HepG2 (cell line): ENCODE measurements at regions not wholly inside any gene's neighbourhood (a gene's known extent, or its start where the extent isn't known, plus 50 kb on each side); places are given as distances from the start of the nearest gene placed in this dataset.

Source experiments
- ATAC-seq: fragments of 200-7000 bp; cut with Tn5 transposase; 3 replicates; pipeline ENCODE4 v1.9.1; 2020; ENCODE audit warnings: mild to moderate bottlenecking, moderate library complexity
- BruUV-seq: library from RNA; stranded (reverse); fragments of 400-500 nt; replicated peaks from 2 replicates; lab custom pipeline; 2021; lab: Mats Ljungman, UMichigan
- CTCF ChIA-PET: fragments of 300-600 bp; formaldehyde crosslinking; extraction: SDS; loops from one replicate; lab custom pipeline; 2021; ENCODE audit warnings: low total read pairs, inconsistent platforms, low intra/inter-chr PET ratio; lab: Yijun Ruan, JAX
- POLR2A ChIA-PET: fragments of 350-600 bp; sonication (Branson Sonifier 250); formaldehyde crosslinking; loops from one replicate; lab custom pipeline; 2020; ENCODE audit warnings: antibody characterized with exemption, inconsistent platforms; lab: Yijun Ruan, JAX
- DNase-seq: peaks from one replicate; pipeline ENCODE4 v3.0.0-alpha.2; 2015; ENCODE audit warnings: low spot score
- FAIRE-seq: peaks from 3 replicates; lab custom pipeline; 2011; peaks lifted over from hg19 to GRCh38; lab: Jason Lieb, UNC
- H2AFZ ChIP-seq: one replicate; pipeline ENCODE4 v1.6.1; 2011; ENCODE audit warnings: low read length, inconsistent platforms
- H3K27ac ChIP-seq: fragments of 300-600 bp; 3 replicates; pipeline ENCODE4 v1.8.0; 2011; ENCODE audit warnings: mixed run types, mild to moderate bottlenecking, mixed read lengths, low read length, inconsistent platforms; ENCODE audit not compliant: insufficient read depth; ENCODE audit errors: extremely low read length
- H3K27me3 ChIP-seq, 2 experiments: fragments of 200-600 bp in 1 of 2; 2 replicates in 1 of 2; 3 replicates in 1 of 2; pipeline versions ENCODE4 v1.6.0 to v1.8.0; 2011; ENCODE audit warnings: low read length in 2 of 2, mild to moderate bottlenecking in 2 of 2, moderate library complexity in 2 of 2, inconsistent platforms in 1 of 2; ENCODE audit not compliant: insufficient read depth in 2 of 2, control insufficient read depth in 1 of 2
- H3K36me3 ChIP-seq, 2 experiments: fragments of 200-600 bp in 1 of 2; replicated peaks in 1 of 2; 2 replicates in 1 of 2; 3 replicates in 1 of 2; pipeline versions ENCODE4 v1.5.1 to v1.8.0; 2011; ENCODE audit warnings: low read length in 2 of 2, inconsistent platforms in 1 of 2; ENCODE audit not compliant: insufficient read depth in 2 of 2, control insufficient read depth in 1 of 2
- H3K4me1 ChIP-seq: 2 replicates; pipeline ENCODE4 v1.5.1; 2012; ENCODE audit warnings: low read length, inconsistent platforms; ENCODE audit not compliant: insufficient read depth
- H3K4me2 ChIP-seq: 2 replicates; pipeline ENCODE4 v1.6.0; 2011; ENCODE audit warnings: low read depth, low read length, inconsistent platforms
- H3K4me3 ChIP-seq, 3 experiments: fragments of 200-600 bp in 1 of 3; sonication (generic), shearing (Covaris generic) in 1 of 3; replicated peaks in 1 of 3; 2 replicates each; pipeline ENCODE4 v1.5.1; 2011 to 2016; ENCODE audit warnings: low read length in 3 of 3, inconsistent platforms in 2 of 3, low read depth in 2 of 3, mild to moderate bottlenecking in 2 of 3, control low read depth in 1 of 3, mixed read lengths in 1 of 3; ENCODE audit not compliant: insufficient read depth in 1 of 3
- H3K79me2 ChIP-seq: one replicate; pipeline ENCODE4 v1.6.1; 2011; ENCODE audit warnings: low read length, inconsistent platforms; ENCODE audit not compliant: insufficient read depth
- H3K9ac ChIP-seq: 2 replicates; pipeline ENCODE4 v1.6.0; 2011; ENCODE audit warnings: mild to moderate bottlenecking, low read depth, low read length, inconsistent platforms; ENCODE audit not compliant: insufficient read depth
- H3K9me3 ChIP-seq: 2 replicates; pipeline ENCODE4 v1.5.1; 2012; ENCODE audit warnings: mild to moderate bottlenecking, low read length
- H4K20me1 ChIP-seq: 2 replicates; pipeline ENCODE4 v1.6.0; 2011; ENCODE audit warnings: inconsistent platforms, mild to moderate bottlenecking, low read length, moderate library complexity; ENCODE audit not compliant: insufficient read depth
- AHR ChIP-seq: IDR thresholded peaks from 2 replicates; pipeline ENCODE4 v1.6.1; 2018; ENCODE audit warnings: missing genetic modification reagents, missing compliant biosample characterization
- GMEB1 ChIP-seq: sonication (generic); formaldehyde crosslinking; IDR thresholded peaks from 2 replicates; pipeline ENCODE4 v1.5.1; 2020; ENCODE audit warnings: missing genetic modification reagents, mild to moderate bottlenecking, borderline replicate concordance
- GZF1 ChIP-seq: sonication (generic); formaldehyde crosslinking; IDR thresholded peaks from 2 replicates; pipeline ENCODE4 v1.5.1; 2020; ENCODE audit warnings: mild to moderate bottlenecking, missing genetic modification reagents
- KDM2A ChIP-seq: sonication (generic); formaldehyde crosslinking; IDR thresholded peaks from 2 replicates; pipeline ENCODE4 v1.4.0; 2020; ENCODE audit warnings: low read depth, missing genetic modification reagents, borderline replicate concordance
- KDM5B ChIP-seq: sonication (generic); formaldehyde crosslinking; IDR thresholded peaks from 2 replicates; pipeline ENCODE4 v1.4.0; 2020; ENCODE audit warnings: missing genetic modification reagents, mild to moderate bottlenecking, borderline replicate concordance
- KDM6A ChIP-seq: IDR thresholded peaks from 2 replicates; pipeline ENCODE4 v1.6.1; 2016; ENCODE audit warnings: low read depth
- LBX2 ChIP-seq: sonication (generic); formaldehyde crosslinking; IDR thresholded peaks from 2 replicates; pipeline ENCODE4 v1.5.0; 2020; ENCODE audit warnings: missing genetic modification reagents, mild to moderate bottlenecking, borderline replicate concordance
- REST ChIP-seq, 2 experiments: IDR thresholded peaks; 2 replicates each; pipeline ENCODE4 v1.6.1; 2011 to 2012; ENCODE audit warnings: low read length in 2 of 2, borderline replicate concordance in 1 of 2, low read depth in 1 of 2, mild to moderate bottlenecking in 1 of 2, moderate library complexity in 1 of 2
- SRSF1 ChIP-seq: fragments of 200-400 bp; formaldehyde crosslinking; optimal IDR thresholded peaks from 2 replicates; pipeline ENCODE3; 2017; ENCODE audit warnings: mild to moderate bottlenecking, low read depth, low read length, moderate library complexity
- ZNF264 ChIP-seq: sonication (generic); formaldehyde crosslinking; IDR thresholded peaks from 2 replicates; pipeline ENCODE4 v1.4.0; 2020; ENCODE audit warnings: missing genetic modification reagents
- ZNF724P ChIP-seq: sonication (generic); formaldehyde crosslinking; IDR thresholded peaks from 2 replicates; pipeline ENCODE4 v1.8.0; 2022; ENCODE audit warnings: missing genetic modification reagents, borderline replicate concordance
- WGBS: methylation state at CpG from one replicate; pipeline ENCODE4 v1.1.6; 2017; ENCODE audit warnings: low lambda C conversion rate; 5-methylcytosine and 5-hydroxymethylcytosine counted together
- in situ Hi-C: cut with HindIII; loops from 2 replicates; pipeline ENCODE4 v1.10.0; 2017; ENCODE audit warnings: low pct_unique_long_range_greater_than_20kb; ENCODE audit not compliant: extremely low pct_ligation_motif_present
- intact Hi-C: fragments of 100-400 bp; cut with micrococcal nuclease; formaldehyde crosslinking; loops from one replicate; pipeline ENCODE4 v1.10.0; 2022; ENCODE audit not compliant: unreplicated experiment

- intact Hi-C loops = no loop called here
- FAIRE-seq = no peak
- H3K27ac ChIP-seq = no peak overlapping the region
- no peaks in the 10 kb centered on the region for H3K4me1 ChIP-seq
- no peaks in the 10 kb centered on the region for H3K27me3 ChIP-seq
- no peaks in the 10 kb centered on the region for H3K79me2 ChIP-seq
- no peak overlapping the region for H3K9ac ChIP-seq
- H3K36me3 ChIP-seq = no peaks in the 10 kb centered on the region
- no peak for TF ChIP-seq LBX2 (CRISPR knock-in tag)
- TF ChIP-seq GZF1 (CRISPR knock-in tag) = no peak
- TF ChIP-seq ZNF264 (CRISPR knock-in tag) = no peak
- no peak for TF ChIP-seq KDM2A (CRISPR knock-in tag)
- TF ChIP-seq KDM6A = no peak
- no peak for TF ChIP-seq ZNF724P (CRISPR knock-in tag)
- no peak for TF ChIP-seq GMEB1
- TF ChIP-seq KDM5B (CRISPR knock-in tag) = no peak
- no peak for TF ChIP-seq SRSF1
- TF ChIP-seq AHR (CRISPR knock-in tag) = no peak
- TF ChIP-seq REST (IDR thresholded peaks at IDR 0.05; ENCODE audit: borderline replicate concordance in 1 of 2, low read depth in 1 of 2, low read length in 2 of 2) = no peak
- TF ChIP-seq, all 625 proteins: peak for 0
- no peak overlapping the region for H3K4me3 ChIP-seq
- no peak overlapping the region for H3K4me2 ChIP-seq
- in situ Hi-C loops = loop anchor here (25.0 kb wide), 1 partner anchor 518 kb away; no protein-coding TSS in a partner anchor
- H2AFZ ChIP-seq = no peak overlapping the region
- no peak for ATAC-seq
- no peaks in the 10 kb centered on the region for H3K9me3 ChIP-seq
- no peaks in the 10 kb centered on the region for H4K20me1 ChIP-seq
- ChIA-PET CTCF (no interaction called here), POLR2A (no interaction called here)
- WGBS = 0% methylated on average over 2 of the region's 2 CpGs
- no TSS peak for BruUV-seq
- no peak for DNase-seq
These were observed 101.3 kb downstream of the OLFM4 start for GRCh38 chr13:53129864-53130393.
